ENCODE measurements at regions not wholly inside any gene's neighbourhood (a gene's known extent, or its start where the extent isn't known, plus 50 kb on each side); places are given as distances from the start of the nearest gene placed in this dataset.

DNA sequence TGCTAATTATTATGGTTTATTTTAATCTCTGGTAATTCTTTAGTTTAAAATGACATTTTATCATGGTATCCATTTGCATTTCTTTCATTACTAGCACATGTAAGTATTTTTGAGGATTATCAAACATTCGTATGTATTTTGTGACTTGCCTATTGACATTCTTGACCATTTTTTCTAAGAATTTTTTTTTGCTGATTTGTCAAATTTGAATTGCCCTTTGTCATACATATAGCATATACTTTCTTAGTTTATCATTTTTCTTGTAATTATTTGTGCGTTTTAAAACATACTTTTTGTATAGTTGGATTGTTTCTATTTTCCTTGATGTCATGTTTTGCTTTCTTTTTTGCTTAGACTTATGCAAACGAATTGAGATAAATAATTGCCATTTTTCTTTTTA lies 358.5 kb upstream of the RBMS3 start:
- Histone ChIP-seq H4K20me1 (ENCODE audit: insufficient read depth) (no peaks in the 10 kb centered on the region), H2AFZ (ENCODE audit: low read depth) (no peak overlapping the region), H3K4me3 (IDR thresholded peaks at IDR 0.05; ENCODE audit: insufficient read depth, low read depth, low read length) (no peak overlapping the region), H3K27ac (no peak overlapping the region), H3K4me2 (no peak overlapping the region), H3K9ac (no peak overlapping the region), H3K36me3 (ENCODE audit: insufficient read depth) (no peaks in the 10 kb centered on the region), H3K79me2 (ENCODE audit: insufficient read depth, low read depth) (no peaks in the 10 kb centered on the region), H3K4me1 (ENCODE audit: low read depth, poor library complexity, severe bottlenecking) (no peaks in the 10 kb centered on the region), H3K27me3 (ENCODE audit: insufficient read depth, low read depth) (no peaks in the 10 kb centered on the region)
- TF ChIP-seq, protein P1, sequence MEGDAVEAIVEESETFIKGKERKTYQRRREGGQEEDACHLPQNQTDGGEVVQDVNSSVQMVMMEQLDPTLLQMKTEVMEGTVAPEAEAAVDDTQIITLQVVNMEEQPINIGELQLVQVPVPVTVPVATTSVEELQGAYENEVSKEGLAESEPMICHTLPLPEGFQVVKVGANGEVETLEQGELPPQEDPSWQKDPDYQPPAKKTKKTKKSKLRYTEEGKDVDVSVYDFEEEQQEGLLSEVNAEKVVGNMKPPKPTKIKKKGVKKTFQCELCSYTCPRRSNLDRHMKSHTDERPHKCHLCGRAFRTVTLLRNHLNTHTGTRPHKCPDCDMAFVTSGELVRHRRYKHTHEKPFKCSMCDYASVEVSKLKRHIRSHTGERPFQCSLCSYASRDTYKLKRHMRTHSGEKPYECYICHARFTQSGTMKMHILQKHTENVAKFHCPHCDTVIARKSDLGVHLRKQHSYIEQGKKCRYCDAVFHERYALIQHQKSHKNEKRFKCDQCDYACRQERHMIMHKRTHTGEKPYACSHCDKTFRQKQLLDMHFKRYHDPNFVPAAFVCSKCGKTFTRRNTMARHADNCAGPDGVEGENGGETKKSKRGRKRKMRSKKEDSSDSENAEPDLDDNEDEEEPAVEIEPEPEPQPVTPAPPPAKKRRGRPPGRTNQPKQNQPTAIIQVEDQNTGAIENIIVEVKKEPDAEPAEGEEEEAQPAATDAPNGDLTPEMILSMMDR (conservative IDR thresholded peaks at IDR 0.05; ENCODE audit: low read depth, low read length) = no peak

DNA sequence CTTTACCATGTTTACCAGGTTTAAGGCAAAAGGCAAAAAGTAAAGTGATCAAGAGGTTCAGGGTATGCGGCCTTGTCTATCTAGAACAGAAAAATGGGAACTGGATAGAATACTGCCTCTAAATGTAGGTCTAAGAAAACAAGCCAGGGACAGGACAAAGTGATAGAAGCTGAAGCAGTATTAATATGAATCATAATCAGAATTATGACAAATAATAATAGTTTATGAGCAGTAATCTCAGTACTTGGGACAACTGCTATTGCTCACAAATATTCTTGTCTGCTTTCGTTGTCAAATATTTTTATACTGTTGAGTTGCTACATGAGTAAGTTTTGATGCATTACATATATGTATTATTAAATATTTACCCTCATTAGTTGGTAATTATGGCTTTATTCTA lies 356.9 kb upstream of the RBMS3 start:
- Histone ChIP-seq H3K4me3 (IDR thresholded peaks at IDR 0.05; ENCODE audit: insufficient read depth, low read depth, low read length) (no peak overlapping the region), H3K4me2 (no peak overlapping the region), H3K4me1 (ENCODE audit: low read depth, poor library complexity, severe bottlenecking) (no peaks in the 10 kb centered on the region), H3K27ac (no peak overlapping the region), H4K20me1 (ENCODE audit: insufficient read depth) (no peaks in the 10 kb centered on the region), H3K79me2 (ENCODE audit: insufficient read depth, low read depth) (no peaks in the 10 kb centered on the region), H3K36me3 (ENCODE audit: insufficient read depth) (no peaks in the 10 kb centered on the region), H2AFZ (ENCODE audit: low read depth) (no peak overlapping the region), H3K9ac (no peak overlapping the region), H3K27me3 (ENCODE audit: insufficient read depth, low read depth) (no peaks in the 10 kb centered on the region)
- TF ChIP-seq, protein P1 (conservative IDR thresholded peaks at IDR 0.05; ENCODE audit: low read depth, low read length) = no peak

DNA sequence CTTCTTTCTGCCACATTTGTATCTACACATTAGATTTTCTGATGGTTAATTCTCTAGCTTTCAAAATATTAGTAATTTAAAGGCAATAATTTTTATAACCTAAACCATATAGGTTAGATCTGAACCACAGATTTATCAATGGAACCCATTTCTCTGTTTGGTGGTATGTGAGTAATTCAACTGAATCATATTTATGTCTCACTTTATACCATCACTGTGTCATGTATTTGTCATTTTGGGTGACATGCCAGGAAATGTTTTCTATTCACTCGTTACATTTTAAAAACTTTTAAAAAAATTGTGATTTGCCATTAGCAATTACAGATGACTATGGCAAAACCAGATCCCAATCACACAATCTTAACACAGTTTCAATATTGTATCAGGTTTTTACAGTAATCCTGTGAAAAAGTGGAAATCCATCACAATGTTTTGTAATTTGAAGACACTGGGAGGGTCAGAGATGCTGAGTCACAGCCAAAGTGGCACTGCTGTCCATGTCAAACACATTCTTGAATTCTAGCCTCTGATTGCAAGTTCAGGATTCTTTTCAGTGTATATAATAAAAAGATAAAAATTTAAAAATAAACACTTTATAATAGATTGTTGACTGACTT lies 356.0 kb upstream of the RBMS3 start:
- Histone ChIP-seq H3K4me3 (IDR thresholded peaks at IDR 0.05; ENCODE audit: insufficient read depth, low read depth, low read length) (no peak overlapping the region), H3K36me3 (ENCODE audit: insufficient read depth) (no peaks in the 10 kb centered on the region), H3K27ac (no peak overlapping the region), H4K20me1 (ENCODE audit: insufficient read depth) (no peaks in the 10 kb centered on the region), H3K9ac (no peak overlapping the region), H3K27me3 (ENCODE audit: insufficient read depth, low read depth) (no peaks in the 10 kb centered on the region), H3K4me2 (no peak overlapping the region), H2AFZ (ENCODE audit: low read depth) (no peak overlapping the region), H3K79me2 (ENCODE audit: insufficient read depth, low read depth) (no peaks in the 10 kb centered on the region), H3K4me1 (ENCODE audit: low read depth, poor library complexity, severe bottlenecking) (no peaks in the 10 kb centered on the region)
- TF ChIP-seq, protein P1 (conservative IDR thresholded peaks at IDR 0.05; ENCODE audit: low read depth, low read length) = no peak

DNA sequence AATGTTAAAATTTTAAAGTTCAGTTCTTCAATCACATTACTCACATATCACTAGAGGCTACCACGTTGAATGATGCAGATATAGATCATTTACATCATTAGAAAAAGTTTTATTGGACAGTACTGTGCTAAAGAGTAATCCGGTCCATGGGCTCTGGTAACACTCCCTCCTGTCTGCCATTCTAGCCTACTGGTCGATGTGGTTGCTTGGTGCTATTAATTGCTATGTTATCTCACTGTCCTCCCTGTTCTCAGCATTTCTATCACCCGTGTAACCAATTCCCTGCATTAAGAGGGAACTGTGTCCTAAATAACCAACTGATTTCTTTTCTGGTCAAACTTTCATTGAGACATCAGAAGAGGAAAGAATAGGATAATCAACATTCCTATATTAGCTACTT lies 347.5 kb upstream of the RBMS3 start:
- Histone ChIP-seq H3K4me3 (IDR thresholded peaks at IDR 0.05; ENCODE audit: insufficient read depth, low read depth, low read length) (no peak overlapping the region), H2AFZ (ENCODE audit: low read depth) (no peak overlapping the region), H3K79me2 (ENCODE audit: insufficient read depth, low read depth) (no peaks in the 10 kb centered on the region), H3K4me2 (no peak overlapping the region), H3K4me1 (ENCODE audit: low read depth, poor library complexity, severe bottlenecking) (no peaks in the 10 kb centered on the region), H3K27ac (no peak overlapping the region), H4K20me1 (ENCODE audit: insufficient read depth) (no peaks in the 10 kb centered on the region), H3K9ac (no peak overlapping the region), H3K27me3 (ENCODE audit: insufficient read depth, low read depth) (no peaks in the 10 kb centered on the region; the same call in 1 of the 2 replicates), H3K36me3 (ENCODE audit: insufficient read depth) (no peaks in the 10 kb centered on the region)
- TF ChIP-seq, protein P1 (conservative IDR thresholded peaks at IDR 0.05; ENCODE audit: low read depth, low read length) = no peak
